ENCODE measurements at regions not wholly inside any gene's neighbourhood (a gene's known extent, or its start where the extent isn't known, plus 50 kb on each side); places are given as distances from the start of the nearest gene placed in this dataset.

- no peak for FAIRE-seq
- TF ChIP-seq CTCF (IDR thresholded peaks at IDR 0.05; ENCODE audit: borderline replicate concordance, extremely low read depth, insufficient read depth): no peak
These were observed 419.0 kb upstream of the LRRC7 start for GRCh38 chr1:69148731-69149130.

GRCh38 chr1:69157046-69157756, 410.5 kb upstream of the LRRC7 start:
- H3K9me3 ChIP-seq (ENCODE audit: control insufficient read depth in 2 of 3, insufficient read depth in 1 of 3, low read length in 3 of 3): no peaks in the 10 kb centered on the region
- no peak for DNase-seq
- FAIRE-seq: no peak
- no peak for TF ChIP-seq CTCF (IDR thresholded peaks at IDR 0.05; ENCODE audit: borderline replicate concordance, extremely low read depth, insufficient read depth)
- H3K27ac ChIP-seq (ENCODE audit: low read depth in 2 of 2, low read length in 2 of 2): no peak overlapping the region
- no peaks in the 10 kb centered on the region for H3K4me1 ChIP-seq (ENCODE audit: control insufficient read depth in 2 of 3, insufficient read depth in 2 of 3, low read depth in 1 of 3, low read length in 3 of 3)
- H3K36me3 ChIP-seq (ENCODE audit: control insufficient read depth in 2 of 3, insufficient read depth in 3 of 3, low read length in 3 of 3): no peaks in the 10 kb centered on the region
- no peak overlapping the region for H3K9ac ChIP-seq (ENCODE audit: low read length in 3 of 3)
- H3K4me3 ChIP-seq (ENCODE audit: low read length in 3 of 3): no peak overlapping the region
- intact Hi-C loops (cut with DNase I): no loop called here
- H3K27me3 ChIP-seq (ENCODE audit: control insufficient read depth, insufficient read depth, low read length): no peaks in the 10 kb centered on the region

More at GRCh38 chr1:69148731-69149130, 419.0 kb upstream of the LRRC7 start:
- Histone ChIP-seq H3K9me3 (ENCODE audit: control insufficient read depth in 2 of 3, insufficient read depth in 1 of 3, low read length in 3 of 3) (no peaks in the 10 kb centered on the region), H3K27ac (ENCODE audit: low read depth in 2 of 2, low read length in 2 of 2) (no peak overlapping the region), H3K4me1 (ENCODE audit: control insufficient read depth in 2 of 3, insufficient read depth in 2 of 3, low read depth in 1 of 3, low read length in 3 of 3) (no peaks in the 10 kb centered on the region), H3K4me3 (ENCODE audit: low read length in 3 of 3) (no peak overlapping the region), H3K36me3 (ENCODE audit: control insufficient read depth in 2 of 3, insufficient read depth in 3 of 3, low read length in 3 of 3) (no peaks in the 10 kb centered on the region), H3K27me3 (ENCODE audit: control insufficient read depth, insufficient read depth, low read length) (no peaks in the 10 kb centered on the region), H3K9ac (ENCODE audit: low read length in 3 of 3) (no peak overlapping the region)
- intact Hi-C loops (cut with DNase I): no loop called here
- DNase-seq: no peak

- no peaks in the 10 kb centered on the region for H3K4me1 ChIP-seq (ENCODE audit: control insufficient read depth in 2 of 3, insufficient read depth in 2 of 3, low read depth in 1 of 3, low read length in 3 of 3)
- intact Hi-C loops (cut with DNase I): no loop called here
- H3K36me3 ChIP-seq (ENCODE audit: control insufficient read depth in 2 of 3, insufficient read depth in 3 of 3, low read length in 3 of 3): no peaks in the 10 kb centered on the region
- DNase-seq (no peak), FAIRE-seq (no peak)
- no peaks in the 10 kb centered on the region for H3K27me3 ChIP-seq (ENCODE audit: control insufficient read depth, insufficient read depth, low read length)
- no peaks in the 10 kb centered on the region for H3K9me3 ChIP-seq (ENCODE audit: control insufficient read depth in 2 of 3, insufficient read depth in 1 of 3, low read length in 3 of 3)
- TF ChIP-seq CTCF (IDR thresholded peaks at IDR 0.05; ENCODE audit: borderline replicate concordance, extremely low read depth, insufficient read depth): no peak
- no peak overlapping the region for H3K4me3 ChIP-seq (ENCODE audit: low read length in 3 of 3)
- no peak overlapping the region for H3K9ac ChIP-seq (ENCODE audit: low read length in 3 of 3)
- no peak overlapping the region for H3K27ac ChIP-seq (ENCODE audit: low read depth in 2 of 2, low read length in 2 of 2)
These were observed 404.5 kb upstream of the LRRC7 start for GRCh38 chr1:69163241-69163640.

- FAIRE-seq: no peak
These were observed 403.9 kb upstream of the LRRC7 start for GRCh38 chr1:69163779-69164178.

More at GRCh38 chr1:69163779-69164178, 403.9 kb upstream of the LRRC7 start:
- no peaks in the 10 kb centered on the region for H3K27me3 ChIP-seq (ENCODE audit: control insufficient read depth, insufficient read depth, low read length)
- no peak for TF ChIP-seq CTCF (IDR thresholded peaks at IDR 0.05; ENCODE audit: borderline replicate concordance, extremely low read depth, insufficient read depth)
- no peaks in the 10 kb centered on the region for H3K9me3 ChIP-seq (ENCODE audit: control insufficient read depth in 2 of 3, insufficient read depth in 1 of 3, low read length in 3 of 3)
- no peak overlapping the region for H3K9ac ChIP-seq (ENCODE audit: low read length in 3 of 3)
- DNase-seq: no peak
- no peaks in the 10 kb centered on the region for H3K36me3 ChIP-seq (ENCODE audit: control insufficient read depth in 2 of 3, insufficient read depth in 3 of 3, low read length in 3 of 3)
- no peaks in the 10 kb centered on the region for H3K4me1 ChIP-seq (ENCODE audit: control insufficient read depth in 2 of 3, insufficient read depth in 2 of 3, low read depth in 1 of 3, low read length in 3 of 3)
- no peak overlapping the region for H3K27ac ChIP-seq (ENCODE audit: low read depth in 2 of 2, low read length in 2 of 2)
- H3K4me3 ChIP-seq (ENCODE audit: low read length in 3 of 3): no peak overlapping the region
- intact Hi-C loops (cut with DNase I): no loop called here

Measured in kidney (tissue), 13 donors.